ENCODE measurements at regions not wholly inside any gene's neighbourhood (a gene's known extent, or its start where the extent isn't known, plus 50 kb on each side); places are given as distances from the start of the nearest gene placed in this dataset.

- no peak overlapping the region for H3K27ac ChIP-seq
- TF ChIP-seq CTCF (IDR thresholded peaks at IDR 0.05) = no peak
- H3K4me1 ChIP-seq (ENCODE audit: control insufficient read depth in 1 of 2, low read depth in 2 of 2) = no peaks in the 10 kb centered on the region
- no peaks in the 10 kb centered on the region for H3K9me3 ChIP-seq
- DNase-seq (ENCODE audit: low spot score) (no peak), ATAC-seq (ENCODE audit: insufficient number of reproducible peaks, low FRiP score, low read depth) (no peak)
- H3K27me3 ChIP-seq (replicated peaks; ENCODE audit: insufficient read depth) = no peaks in the 10 kb centered on the region
- no peaks in the 10 kb centered on the region for H3K36me3 ChIP-seq
- no peak overlapping the region for H3K4me3 ChIP-seq
These were observed 195.0 kb downstream of the AHR start for GRCh38 chr7:17493446-17493845.

GRCh38 chr7:17495655-17496394 lies 197.4 kb downstream of the AHR start:
- no peaks in the 10 kb centered on the region for H3K27me3 ChIP-seq (replicated peaks; ENCODE audit: insufficient read depth)
- H3K4me1 ChIP-seq (ENCODE audit: control insufficient read depth in 1 of 2, low read depth in 2 of 2) = no peaks in the 10 kb centered on the region
- H3K4me3 ChIP-seq = no peak overlapping the region
- no peak overlapping the region for H3K27ac ChIP-seq
- no peaks in the 10 kb centered on the region for H3K36me3 ChIP-seq
- TF ChIP-seq CTCF (IDR thresholded peaks at IDR 0.05) = no peak
- ATAC-seq (ENCODE audit: insufficient number of reproducible peaks, low FRiP score, low read depth) (no peak), DNase-seq (ENCODE audit: low spot score) (no peak)
- no peaks in the 10 kb centered on the region for H3K9me3 ChIP-seq

GRCh38 chr7:17497136-17497535 lies 198.7 kb downstream of the AHR start:
- Histone ChIP-seq H3K4me1 (ENCODE audit: control insufficient read depth in 1 of 2, low read depth in 2 of 2) (peaks cover 0 to 6% of the 10 kb centered on the region in 2 donors), H3K4me3 (no peak overlapping the region), H3K9me3 (no peaks in the 10 kb centered on the region), H3K27ac (no peak overlapping the region), H3K27me3 (replicated peaks; ENCODE audit: insufficient read depth) (no peaks in the 10 kb centered on the region), H3K36me3 (no peaks in the 10 kb centered on the region)
- ATAC-seq (ENCODE audit: insufficient number of reproducible peaks, low FRiP score, low read depth) (no peak), DNase-seq (ENCODE audit: low spot score) (no peak)
- no peak for TF ChIP-seq CTCF (IDR thresholded peaks at IDR 0.05)

GRCh38 chr7:17497549-17498167 lies 199.2 kb downstream of the AHR start:
- no peak for TF ChIP-seq CTCF (IDR thresholded peaks at IDR 0.05)
- H3K4me1 ChIP-seq (ENCODE audit: control insufficient read depth in 1 of 2, low read depth in 2 of 2) = peaks cover 0 to 8% of the 10 kb centered on the region in 2 donors
- H3K27me3 ChIP-seq (replicated peaks; ENCODE audit: insufficient read depth) = no peaks in the 10 kb centered on the region
- H3K4me3 ChIP-seq = no peak overlapping the region
- H3K36me3 ChIP-seq = no peaks in the 10 kb centered on the region
- H3K27ac ChIP-seq = no peak overlapping the region
- H3K9me3 ChIP-seq = no peaks in the 10 kb centered on the region
- ATAC-seq (ENCODE audit: insufficient number of reproducible peaks, low FRiP score, low read depth) (no peak), DNase-seq (ENCODE audit: low spot score) (no peak)

- Histone ChIP-seq H3K9me3 (no peaks in the 10 kb centered on the region), H3K4me1 (ENCODE audit: control insufficient read depth in 1 of 2, low read depth in 2 of 2) (peaks cover 0 to 8% of the 10 kb centered on the region in 2 donors)
- TF ChIP-seq CTCF (IDR thresholded peaks at IDR 0.05) = no peak
These were observed 199.8 kb downstream of the AHR start for GRCh38 chr7:17498230-17498629.

More at GRCh38 chr7:17498230-17498629, 199.8 kb downstream of the AHR start:
- ATAC-seq (ENCODE audit: insufficient number of reproducible peaks, low FRiP score, low read depth) (no peak), DNase-seq (ENCODE audit: low spot score) (no peak)
- Histone ChIP-seq H3K27me3 (replicated peaks; ENCODE audit: insufficient read depth) (no peaks in the 10 kb centered on the region), H3K27ac (no peak overlapping the region), H3K4me3 (no peak overlapping the region), H3K36me3 (no peaks in the 10 kb centered on the region)
